GM23338 (cell line): ENCODE measurements at regions not wholly inside any gene's neighbourhood (a gene's known extent, or its start where the extent isn't known, plus 50 kb on each side); places are given as distances from the start of the nearest gene placed in this dataset.

Source experiments
- ATAC-seq: fragments of 200-7000 bp; cut with Tn5 transposase; 3 replicates; pipeline ENCODE4 v1.9.1; 2020
- DNase-seq: peaks from one replicate; pipeline ENCODE4 v3.0.0-alpha.2; 2015; ENCODE audit warnings: low spot score
- H2AFZ ChIP-seq: fragments of 200-600 bp; sonication (generic); 2 replicates; pipeline ENCODE4 v1.8.0; 2016; ENCODE audit warnings: antibody characterized with exemption, mild to moderate bottlenecking, moderate library complexity
- H3F3A ChIP-seq: fragments of 200-600 bp; sonication (generic); replicated peaks from 2 replicates; pipeline ENCODE4 v1.8.0; 2017; ENCODE audit warnings: antibody characterized with exemption, mixed run types, low read depth
- H3K27ac ChIP-seq: fragments of 200-600 bp; sonication (generic); 2 replicates; pipeline ENCODE4 v1.6.1; 2016; ENCODE audit warnings: low read depth
- H3K27me3 ChIP-seq: fragments of 200-600 bp; sonication (generic); 2 replicates; pipeline ENCODE4 v1.8.0; 2016; ENCODE audit warnings: mild to moderate bottlenecking, mixed run types, moderate library complexity; ENCODE audit not compliant: insufficient read depth
- H3K36me3 ChIP-seq: fragments of 200-600 bp; sonication (generic); 2 replicates; pipeline ENCODE4 v1.8.0; 2016; ENCODE audit warnings: mild to moderate bottlenecking; ENCODE audit not compliant: insufficient read depth
- H3K4me1 ChIP-seq: fragments of 200-600 bp; sonication (generic); 2 replicates; pipeline ENCODE4 v1.8.0; 2016; ENCODE audit warnings: mild to moderate bottlenecking, moderate library complexity; ENCODE audit not compliant: insufficient read depth
- H3K4me2 ChIP-seq: fragments of 200-600 bp; sonication (generic); 2 replicates; pipeline ENCODE4 v1.7.1; 2017; ENCODE audit warnings: mixed run types
- H3K4me3 ChIP-seq: fragments of 200-600 bp; sonication (generic); 2 replicates; pipeline ENCODE4 v1.6.1; 2016; ENCODE audit warnings: mixed run types
- H3K79me2 ChIP-seq: fragments of 200-600 bp; sonication (generic); replicated peaks from 2 replicates; pipeline ENCODE4 v1.8.0; 2017; ENCODE audit warnings: mild to moderate bottlenecking; ENCODE audit not compliant: insufficient read depth
- H3K9me2 ChIP-seq: fragments of 200-600 bp; sonication (generic); 2 replicates; pipeline ENCODE4 v1.8.0; 2017; ENCODE audit not compliant: insufficient read depth
- H4K20me1 ChIP-seq: fragments of 200-600 bp; sonication (generic); replicated peaks from 2 replicates; pipeline ENCODE4 v1.8.0; 2017; ENCODE audit warnings: mild to moderate bottlenecking; ENCODE audit not compliant: insufficient read depth
- H3K27ac Mint-ChIP-seq: 2 replicates; pipeline ENCODE4 v1.8.0; 2020; ENCODE audit warnings: inconsistent platforms, mild to moderate bottlenecking, moderate library complexity, mixed read lengths
- H3K27me3 Mint-ChIP-seq: 3 replicates; pipeline ENCODE4 v1.8.0; 2022; ENCODE audit warnings: low read depth, mild to moderate bottlenecking, moderate library complexity, mixed read lengths, inconsistent platforms; ENCODE audit not compliant: insufficient read depth, poor library complexity
- H3K36me3 Mint-ChIP-seq: 3 replicates; pipeline ENCODE4 v1.8.0; 2021; ENCODE audit warnings: low read depth, mild to moderate bottlenecking, inconsistent platforms, moderate library complexity, mixed read lengths
- H3K4me1 Mint-ChIP-seq: 3 replicates; pipeline ENCODE4 v1.8.0; 2020; ENCODE audit warnings: mild to moderate bottlenecking, inconsistent platforms, mixed read lengths
- H3K4me3 Mint-ChIP-seq: 3 replicates; pipeline ENCODE4 v1.8.0; 2021; ENCODE audit warnings: moderate library complexity, mild to moderate bottlenecking, inconsistent platforms, mixed read lengths
- H3K9me3 Mint-ChIP-seq: 3 replicates; pipeline ENCODE4 v1.8.0; 2020; ENCODE audit warnings: moderate library complexity, mild to moderate bottlenecking, inconsistent platforms, mixed read lengths
- CREB1 ChIP-seq: fragments of 250-450 bp; sonication (Bioruptor Pico); IDR thresholded peaks from 2 replicates; pipeline ENCODE4 v1.5.0; 2020; ENCODE audit warnings: low read depth, mild to moderate bottlenecking, moderate library complexity
- CTCF ChIP-seq, 2 experiments: fragments of 200-600 bp in 1 of 2; sonication (generic) in 1 of 2; conservative IDR thresholded peaks; 2 replicates each; pipeline versions ENCODE4 v1.5.1 to v1.6.1; 2016 to 2017; ENCODE audit warnings: antibody characterized with exemption in 2 of 2, low read depth in 2 of 2, mild to moderate bottlenecking in 2 of 2, moderate library complexity in 1 of 2
- ETS1 ChIP-seq: IDR thresholded peaks from 2 replicates; pipeline ENCODE4 v1.6.1; 2016; ENCODE audit warnings: antibody characterized with exemption
- EZH2phosphoT487 ChIP-seq: fragments of 200-600 bp; sonication (generic); IDR thresholded peaks from one replicate; pipeline ENCODE4 v1.8.1; 2018; ENCODE audit warnings: antibody characterized with exemption; ENCODE audit not compliant: unreplicated experiment
- JUNB ChIP-seq: IDR thresholded peaks from one replicate; pipeline ENCODE4 v1.6.1; 2016; ENCODE audit warnings: antibody characterized with exemption; ENCODE audit not compliant: unreplicated experiment
- POLR2AphosphoS5 ChIP-seq: IDR thresholded peaks from 2 replicates; pipeline ENCODE4 v1.6.1; 2016; ENCODE audit warnings: antibody characterized with exemption, low read depth
- STAT1 ChIP-seq: IDR thresholded peaks from one replicate; pipeline ENCODE4 v1.6.1; 2016; ENCODE audit warnings: antibody characterized with exemption; ENCODE audit not compliant: unreplicated experiment
- ZNF114 ChIP-seq: fragments of 250-450 bp; sonication (Bioruptor Pico); IDR thresholded peaks from 2 replicates; pipeline ENCODE4 v1.5.0; 2020; ENCODE audit warnings: mild to moderate bottlenecking, moderate library complexity
- ZNF331 ChIP-seq: fragments of 250-450 bp; sonication (Bioruptor Pico); IDR thresholded peaks from 2 replicates; pipeline ENCODE4 v1.5.0; 2020; ENCODE audit warnings: low read depth, mild to moderate bottlenecking, moderate library complexity
- ZNF462 ChIP-seq: fragments of 250-450 bp; sonication (Bioruptor Pico); IDR thresholded peaks from 2 replicates; pipeline ENCODE4 v1.5.0; 2020; ENCODE audit warnings: mild to moderate bottlenecking, moderate library complexity

GRCh38 chr14:38774162-38774561 lies 328.9 kb downstream of the SEC23A start (continued):
- TF ChIP-seq ETS1 (no peak), ZNF331 (CRISPR knock-in tag) (no peak), CREB1 (CRISPR knock-in tag) (no peak), CTCF (conservative IDR thresholded peaks at IDR 0.05; ENCODE audit: low read depth in 2 of 2) (no peak), EZH2phosphoT487 (no peak), JUNB (no peak), ZNF114 (CRISPR knock-in tag) (no peak), POLR2AphosphoS5 (no peak)

- Mint-ChIP-seq H3K27me3 (no peaks in the 10 kb centered on the region), H3K4me1 (no peaks in the 10 kb centered on the region), H3K36me3 (peaks cover under 1% of the 10 kb centered on the region; the same call in 1 of the 3 replicates), H3K9me3 (peaks cover 15% of the 10 kb centered on the region), H3K27ac (no peak overlapping the region), H3K4me3 (no peak overlapping the region)
- ATAC-seq (no peak), DNase-seq (no peak)
- Histone ChIP-seq H4K20me1 (no peaks in the 10 kb centered on the region), H3K9me2 (peaks cover 3% of the 10 kb centered on the region; the same call in 1 of the 2 replicates), H3K27me3 (no peaks in the 10 kb centered on the region), H3K4me1 (no peaks in the 10 kb centered on the region), H3K36me3 (no peaks in the 10 kb centered on the region), H3F3A (no peaks in the 10 kb centered on the region), H3K4me2 (no peak overlapping the region), H2AFZ (no peak overlapping the region), H3K27ac (no peak overlapping the region), H3K4me3 (no peak overlapping the region), H3K79me2 (no peaks in the 10 kb centered on the region)
- TF ChIP-seq STAT1, result no peak
- TF ChIP-seq ZNF462, result no peak
- no peak for TF ChIP-seq CTCF (conservative IDR thresholded peaks at IDR 0.05; ENCODE audit: low read depth in 2 of 2)
- no peak for TF ChIP-seq JUNB
- no peak for TF ChIP-seq CREB1 (CRISPR knock-in tag)
- no peak for TF ChIP-seq ETS1
Measured at GRCh38 chr14:38770251-38770650, 332.8 kb downstream of the SEC23A start.
